Nephron (organoid): ENCODE measurements at regions not wholly inside any gene's neighbourhood (a gene's known extent, or its start where the extent isn't known, plus 50 kb on each side); places are given as distances from the start of the nearest gene placed in this dataset.
"Not testable (repeated sequence)": the region's sequence is repeated elsewhere in the genome, so short reads cannot be mapped to it uniquely, and the experiment has no call there.

Source experiments
- H3K27ac Mint-ChIP-seq, 3 experiments: 2 replicates each; pipeline ENCODE4 v1.8.0; 2020; ENCODE audit warnings: mixed read lengths in 3 of 3, mild to moderate bottlenecking in 2 of 3, moderate library complexity in 1 of 3
- H3K27me3 Mint-ChIP-seq: 2 replicates; pipeline ENCODE4 v1.8.0; 2021; ENCODE audit warnings: low read depth, mild to moderate bottlenecking, moderate library complexity, mixed read lengths
- H3K36me3 Mint-ChIP-seq: 2 replicates; pipeline ENCODE4 v1.8.0; 2020; ENCODE audit warnings: low read depth, mixed read lengths
- H3K4me1 Mint-ChIP-seq: 2 replicates; pipeline ENCODE4 v1.8.0; 2020; ENCODE audit warnings: mixed read lengths
- H3K4me3 Mint-ChIP-seq, 3 experiments: 2 replicates each; pipeline ENCODE4 v1.8.0; 2020; ENCODE audit warnings: mild to moderate bottlenecking in 3 of 3, mixed read lengths in 3 of 3, moderate library complexity in 2 of 3
- H3K9me3 Mint-ChIP-seq: 2 replicates; pipeline ENCODE4 v1.8.0; 2020; ENCODE audit warnings: mixed read lengths
- CTCF ChIP-seq, 3 experiments: fragments of 200-600 bp; sonication (generic); IDR thresholded peaks; one replicate each; pipeline ENCODE4 v1.5.0; 2021; ENCODE audit warnings: antibody characterized with exemption in 3 of 3; ENCODE audit not compliant: unreplicated experiment in 3 of 3

- Mint-ChIP-seq H3K4me3 (no peak overlapping the region), H3K36me3 (no peaks in the 10 kb centered on the region), H3K27me3 (no peaks in the 10 kb centered on the region), H3K4me1 (peaks cover 5% of the 10 kb centered on the region), H3K9me3 (no peaks in the 10 kb centered on the region), H3K27ac (no peak overlapping the region)
- no peak for TF ChIP-seq CTCF (IDR thresholded peaks at IDR 0.05; ENCODE audit: unreplicated experiment in 3 of 3)
Measured at GRCh38 chr15:35179739-35180138, 94.6 kb upstream of the NANOGP8 start.

GRCh38 chr15:35178186-35178585, 93.1 kb upstream of the NANOGP8 start:
- not testable (repeated sequence) for H3K36me3 Mint-ChIP-seq, H3K4me1 Mint-ChIP-seq, H3K27me3 Mint-ChIP-seq, H3K27ac Mint-ChIP-seq, H3K9me3 Mint-ChIP-seq, H3K4me3 Mint-ChIP-seq

GRCh38 chr15:35174948-35175347, 89.9 kb upstream of the NANOGP8 start:
- Mint-ChIP-seq H3K36me3 (no peaks in the 10 kb centered on the region), H3K27ac (peak overlapping the region in 2 of 3 experiments; percentile 43 to 71), H3K4me1 (peaks cover 10% of the 10 kb centered on the region), H3K9me3 (no peaks in the 10 kb centered on the region), H3K27me3 (no peaks in the 10 kb centered on the region), H3K4me3 (no peak overlapping the region)
- TF ChIP-seq CTCF (IDR thresholded peaks at IDR 0.05; ENCODE audit: unreplicated experiment in 3 of 3) = no peak

GRCh38 chr15:35173444-35174118, 88.5 kb upstream of the NANOGP8 start:
- Mint-ChIP-seq H3K4me1 (peaks cover 10% of the 10 kb centered on the region), H3K27ac (no peak overlapping the region), H3K36me3 (no peaks in the 10 kb centered on the region), H3K27me3 (no peaks in the 10 kb centered on the region), H3K4me3 (no peak overlapping the region), H3K9me3 (no peaks in the 10 kb centered on the region)
- TF ChIP-seq CTCF (IDR thresholded peaks at IDR 0.05; ENCODE audit: unreplicated experiment in 3 of 3) = no peak

GRCh38 chr15:35170207-35170606, 85.1 kb upstream of the NANOGP8 start:
- Mint-ChIP-seq H3K4me1 (peaks cover 15% of the 10 kb centered on the region), H3K27ac (peak overlapping the region in 2 of 3 experiments; percentile 74 to 87), H3K9me3 (no peaks in the 10 kb centered on the region), H3K36me3 (no peaks in the 10 kb centered on the region), H3K4me3 (no peak overlapping the region), H3K27me3 (peaks cover 4% of the 10 kb centered on the region)
- TF ChIP-seq CTCF (IDR thresholded peaks at IDR 0.05; ENCODE audit: unreplicated experiment in 3 of 3) = no peak

GRCh38 chr15:35168464-35168863, 83.4 kb upstream of the NANOGP8 start:
- H3K27ac Mint-ChIP-seq = peak overlapping the region in 2 of 3 experiments; percentile 80 to 88
- no peak for TF ChIP-seq CTCF (IDR thresholded peaks at IDR 0.05; ENCODE audit: unreplicated experiment in 3 of 3)
- H3K36me3 Mint-ChIP-seq = no peaks in the 10 kb centered on the region
- H3K4me1 Mint-ChIP-seq = peaks cover 15% of the 10 kb centered on the region
- no peaks in the 10 kb centered on the region for H3K9me3 Mint-ChIP-seq
- no peak overlapping the region for H3K4me3 Mint-ChIP-seq
- H3K27me3 Mint-ChIP-seq = peaks cover 4% of the 10 kb centered on the region
